ENCODE measurements at regions not wholly inside any gene's neighbourhood (a gene's known extent, or its start where the extent isn't known, plus 50 kb on each side); places are given as distances from the start of the nearest gene placed in this dataset.

- Histone ChIP-seq H3K27ac (ENCODE audit: low read depth) (no peak overlapping the region), H4K20me1 (replicated peaks; ENCODE audit: insufficient read depth) (no peaks in the 10 kb centered on the region), H3K79me2 (replicated peaks; ENCODE audit: insufficient read depth) (no peaks in the 10 kb centered on the region), H3K36me3 (ENCODE audit: insufficient read depth) (peaks cover 3% of the 10 kb centered on the region; the same call in 1 of the 2 replicates), H3K9me2 (ENCODE audit: insufficient read depth) (no peaks in the 10 kb centered on the region), H3K4me3 (no peak overlapping the region), H3K4me2 (no peak overlapping the region), H3K4me1 (ENCODE audit: insufficient read depth) (no peaks in the 10 kb centered on the region), H3F3A (replicated peaks; ENCODE audit: low read depth) (no peaks in the 10 kb centered on the region), H3K27me3 (ENCODE audit: insufficient read depth) (no peaks in the 10 kb centered on the region), H2AFZ (no peak overlapping the region)
- DNase-seq (ENCODE audit: low spot score) (no peak), ATAC-seq (no peak)
- TF ChIP-seq EZH2 (IDR thresholded peaks at IDR 0.05; ENCODE audit: low read depth, unreplicated experiment): no peak
- TF ChIP-seq, protein P1, sequence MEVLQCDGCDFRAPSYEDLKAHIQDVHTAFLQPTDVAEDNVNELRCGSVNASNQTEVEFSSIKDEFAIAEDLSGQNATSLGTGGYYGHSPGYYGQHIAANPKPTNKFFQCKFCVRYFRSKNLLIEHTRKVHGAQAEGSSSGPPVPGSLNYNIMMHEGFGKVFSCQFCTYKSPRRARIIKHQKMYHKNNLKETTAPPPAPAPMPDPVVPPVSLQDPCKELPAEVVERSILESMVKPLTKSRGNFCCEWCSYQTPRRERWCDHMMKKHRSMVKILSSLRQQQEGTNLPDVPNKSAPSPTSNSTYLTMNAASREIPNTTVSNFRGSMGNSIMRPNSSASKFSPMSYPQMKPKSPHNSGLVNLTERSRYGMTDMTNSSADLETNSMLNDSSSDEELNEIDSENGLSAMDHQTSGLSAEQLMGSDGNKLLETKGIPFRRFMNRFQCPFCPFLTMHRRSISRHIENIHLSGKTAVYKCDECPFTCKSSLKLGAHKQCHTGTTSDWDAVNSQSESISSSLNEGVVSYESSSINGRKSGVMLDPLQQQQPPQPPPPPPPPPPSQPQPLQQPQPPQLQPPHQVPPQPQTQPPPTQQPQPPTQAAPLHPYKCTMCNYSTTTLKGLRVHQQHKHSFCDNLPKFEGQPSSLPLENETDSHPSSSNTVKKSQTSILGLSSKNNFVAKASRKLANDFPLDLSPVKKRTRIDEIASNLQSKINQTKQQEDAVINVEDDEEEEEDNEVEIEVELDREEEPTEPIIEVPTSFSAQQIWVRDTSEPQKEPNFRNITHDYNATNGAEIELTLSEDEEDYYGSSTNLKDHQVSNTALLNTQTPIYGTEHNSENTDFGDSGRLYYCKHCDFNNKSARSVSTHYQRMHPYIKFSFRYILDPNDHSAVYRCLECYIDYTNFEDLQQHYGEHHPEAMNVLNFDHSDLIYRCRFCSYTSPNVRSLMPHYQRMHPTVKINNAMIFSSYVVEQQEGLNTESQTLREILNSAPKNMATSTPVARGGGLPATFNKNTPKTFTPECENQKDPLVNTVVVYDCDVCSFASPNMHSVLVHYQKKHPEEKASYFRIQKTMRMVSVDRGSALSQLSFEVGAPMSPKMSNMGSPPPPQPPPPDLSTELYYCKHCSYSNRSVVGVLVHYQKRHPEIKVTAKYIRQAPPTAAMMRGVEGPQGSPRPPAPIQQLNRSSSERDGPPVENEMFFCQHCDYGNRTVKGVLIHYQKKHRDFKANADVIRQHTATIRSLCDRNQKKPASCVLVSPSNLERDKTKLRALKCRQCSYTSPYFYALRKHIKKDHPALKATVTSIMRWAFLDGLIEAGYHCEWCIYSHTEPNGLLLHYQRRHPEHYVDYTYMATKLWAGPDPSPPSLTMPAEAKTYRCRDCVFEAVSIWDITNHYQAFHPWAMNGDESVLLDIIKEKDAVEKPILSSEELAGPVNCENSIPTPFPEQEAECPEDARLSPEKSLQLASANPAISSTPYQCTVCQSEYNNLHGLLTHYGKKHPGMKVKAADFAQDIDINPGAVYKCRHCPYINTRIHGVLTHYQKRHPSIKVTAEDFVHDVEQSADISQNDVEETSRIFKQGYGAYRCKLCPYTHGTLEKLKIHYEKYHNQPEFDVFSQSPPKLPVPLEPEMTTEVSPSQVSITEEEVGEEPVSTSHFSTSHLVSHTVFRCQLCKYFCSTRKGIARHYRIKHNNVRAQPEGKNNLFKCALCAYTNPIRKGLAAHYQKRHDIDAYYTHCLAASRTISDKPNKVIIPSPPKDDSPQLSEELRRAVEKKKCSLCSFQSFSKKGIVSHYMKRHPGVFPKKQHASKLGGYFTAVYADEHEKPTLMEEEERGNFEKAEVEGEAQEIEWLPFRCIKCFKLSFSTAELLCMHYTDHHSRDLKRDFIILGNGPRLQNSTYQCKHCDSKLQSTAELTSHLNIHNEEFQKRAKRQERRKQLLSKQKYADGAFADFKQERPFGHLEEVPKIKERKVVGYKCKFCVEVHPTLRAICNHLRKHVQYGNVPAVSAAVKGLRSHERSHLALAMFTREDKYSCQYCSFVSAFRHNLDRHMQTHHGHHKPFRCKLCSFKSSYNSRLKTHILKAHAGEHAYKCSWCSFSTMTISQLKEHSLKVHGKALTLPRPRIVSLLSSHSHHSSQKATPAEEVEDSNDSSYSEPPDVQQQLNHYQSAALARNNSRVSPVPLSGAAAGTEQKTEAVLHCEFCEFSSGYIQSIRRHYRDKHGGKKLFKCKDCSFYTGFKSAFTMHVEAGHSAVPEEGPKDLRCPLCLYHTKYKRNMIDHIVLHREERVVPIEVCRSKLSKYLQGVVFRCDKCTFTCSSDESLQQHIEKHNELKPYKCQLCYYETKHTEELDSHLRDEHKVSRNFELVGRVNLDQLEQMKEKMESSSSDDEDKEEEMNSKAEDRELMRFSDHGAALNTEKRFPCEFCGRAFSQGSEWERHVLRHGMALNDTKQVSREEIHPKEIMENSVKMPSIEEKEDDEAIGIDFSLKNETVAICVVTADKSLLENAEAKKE (CRISPR knock-in tag; IDR thresholded peaks at IDR 0.05): no peak
- no peak for TF ChIP-seq EZH2phosphoT487 (IDR thresholded peaks at IDR 0.05; ENCODE audit: unreplicated experiment)
- TF ChIP-seq REST (IDR thresholded peaks at IDR 0.05; ENCODE audit: unreplicated experiment): no peak
- no peak for TF ChIP-seq JUNB (IDR thresholded peaks at IDR 0.05; ENCODE audit: unreplicated experiment)
- no peak for TF ChIP-seq ZNF331 (CRISPR knock-in tag; IDR thresholded peaks at IDR 0.05; ENCODE audit: low read depth)
- TF ChIP-seq, protein P2, sequence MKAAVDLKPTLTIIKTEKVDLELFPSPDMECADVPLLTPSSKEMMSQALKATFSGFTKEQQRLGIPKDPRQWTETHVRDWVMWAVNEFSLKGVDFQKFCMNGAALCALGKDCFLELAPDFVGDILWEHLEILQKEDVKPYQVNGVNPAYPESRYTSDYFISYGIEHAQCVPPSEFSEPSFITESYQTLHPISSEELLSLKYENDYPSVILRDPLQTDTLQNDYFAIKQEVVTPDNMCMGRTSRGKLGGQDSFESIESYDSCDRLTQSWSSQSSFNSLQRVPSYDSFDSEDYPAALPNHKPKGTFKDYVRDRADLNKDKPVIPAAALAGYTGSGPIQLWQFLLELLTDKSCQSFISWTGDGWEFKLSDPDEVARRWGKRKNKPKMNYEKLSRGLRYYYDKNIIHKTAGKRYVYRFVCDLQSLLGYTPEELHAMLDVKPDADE (IDR thresholded peaks at IDR 0.05): no peak
- no peak for TF ChIP-seq CTCF (conservative IDR thresholded peaks at IDR 0.05; ENCODE audit: low read depth in 2 of 2)
- no peak for TF ChIP-seq CREB1 (CRISPR knock-in tag; IDR thresholded peaks at IDR 0.05; ENCODE audit: low read depth)
- no peak for TF ChIP-seq ZNF114 (CRISPR knock-in tag; IDR thresholded peaks at IDR 0.05)
- TF ChIP-seq NANOG (IDR thresholded peaks at IDR 0.05; ENCODE audit: borderline replicate concordance): no peak
- no peak for TF ChIP-seq STAT1 (IDR thresholded peaks at IDR 0.05; ENCODE audit: unreplicated experiment)
- TF ChIP-seq POLR2AphosphoS5 (IDR thresholded peaks at IDR 0.05; ENCODE audit: low read depth): no peak
- Mint-ChIP-seq H3K27me3 (ENCODE audit: insufficient read depth, low read depth, poor library complexity) (peaks cover 2% of the 10 kb centered on the region), H3K9me3 (peaks cover 96% of the 10 kb centered on the region), H3K36me3 (ENCODE audit: low read depth) (peaks cover 32% of the 10 kb centered on the region), H3K27ac (no peak overlapping the region), H3K4me1 (no peaks in the 10 kb centered on the region), H3K4me3 (no peak overlapping the region)
Measured at GRCh38 chr20:55635870-55636269, 369.4 kb downstream of the CBLN4 start.

Measured in GM23338 (cell line).